ENCODE measurements at regions not wholly inside any gene's neighbourhood (a gene's known extent, or its start where the extent isn't known, plus 50 kb on each side); places are given as distances from the start of the nearest gene placed in this dataset.

DNA sequence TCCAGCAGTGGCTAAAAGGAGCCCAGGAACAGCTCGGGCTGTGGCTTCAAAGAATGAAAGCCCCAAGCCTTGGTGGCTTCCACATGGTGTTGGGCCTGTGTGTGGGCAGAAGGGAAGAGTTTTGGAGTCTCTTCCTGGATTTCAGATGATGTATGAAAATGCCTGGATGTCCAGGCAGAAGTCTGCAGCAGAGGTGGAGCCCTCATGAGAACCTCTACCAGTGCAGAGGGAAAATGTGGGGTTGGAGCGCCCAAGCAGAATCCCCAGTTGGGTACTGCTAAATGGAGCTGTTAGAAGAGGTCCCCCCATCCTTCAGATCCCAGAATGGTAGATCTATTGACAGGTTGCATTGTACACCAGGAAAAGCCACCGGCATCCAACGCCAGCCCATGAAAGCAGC is 412.1 kb downstream of the TDRD15 start:
- TF ChIP-seq, protein P1, sequence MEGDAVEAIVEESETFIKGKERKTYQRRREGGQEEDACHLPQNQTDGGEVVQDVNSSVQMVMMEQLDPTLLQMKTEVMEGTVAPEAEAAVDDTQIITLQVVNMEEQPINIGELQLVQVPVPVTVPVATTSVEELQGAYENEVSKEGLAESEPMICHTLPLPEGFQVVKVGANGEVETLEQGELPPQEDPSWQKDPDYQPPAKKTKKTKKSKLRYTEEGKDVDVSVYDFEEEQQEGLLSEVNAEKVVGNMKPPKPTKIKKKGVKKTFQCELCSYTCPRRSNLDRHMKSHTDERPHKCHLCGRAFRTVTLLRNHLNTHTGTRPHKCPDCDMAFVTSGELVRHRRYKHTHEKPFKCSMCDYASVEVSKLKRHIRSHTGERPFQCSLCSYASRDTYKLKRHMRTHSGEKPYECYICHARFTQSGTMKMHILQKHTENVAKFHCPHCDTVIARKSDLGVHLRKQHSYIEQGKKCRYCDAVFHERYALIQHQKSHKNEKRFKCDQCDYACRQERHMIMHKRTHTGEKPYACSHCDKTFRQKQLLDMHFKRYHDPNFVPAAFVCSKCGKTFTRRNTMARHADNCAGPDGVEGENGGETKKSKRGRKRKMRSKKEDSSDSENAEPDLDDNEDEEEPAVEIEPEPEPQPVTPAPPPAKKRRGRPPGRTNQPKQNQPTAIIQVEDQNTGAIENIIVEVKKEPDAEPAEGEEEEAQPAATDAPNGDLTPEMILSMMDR (IDR thresholded peaks at IDR 0.05), result no peak

GRCh38 chr2:21539685-21540084 is 415.9 kb downstream of the TDRD15 start:
- TF ChIP-seq, protein P1 (IDR thresholded peaks at IDR 0.05), result no peak

DNA sequence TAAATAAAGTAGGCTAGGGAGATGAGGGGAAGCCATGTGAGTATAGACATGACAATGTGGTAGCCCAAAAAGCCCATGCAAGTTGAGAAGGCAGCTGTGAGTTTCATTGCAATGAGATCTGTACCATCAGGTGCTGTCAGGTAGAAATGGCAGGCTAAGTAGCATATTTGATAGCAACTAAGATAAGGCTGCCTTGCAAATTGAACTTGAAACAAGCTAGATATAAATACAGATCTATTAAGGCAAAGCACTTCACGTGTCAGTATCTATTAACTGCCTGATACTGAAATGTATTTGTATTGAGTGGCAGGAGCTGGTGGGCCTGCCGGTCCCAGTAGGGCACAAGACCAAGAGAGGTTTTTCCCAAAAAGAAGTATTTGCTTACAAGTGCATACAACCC is 419.9 kb downstream of the TDRD15 start:
- TF ChIP-seq, protein P1 (IDR thresholded peaks at IDR 0.05), result no peak

- TF ChIP-seq, protein P1 (IDR thresholded peaks at IDR 0.05), result no peak
These were observed 420.6 kb downstream of the TDRD15 start for GRCh38 chr2:21544392-21544791.

DNA sequence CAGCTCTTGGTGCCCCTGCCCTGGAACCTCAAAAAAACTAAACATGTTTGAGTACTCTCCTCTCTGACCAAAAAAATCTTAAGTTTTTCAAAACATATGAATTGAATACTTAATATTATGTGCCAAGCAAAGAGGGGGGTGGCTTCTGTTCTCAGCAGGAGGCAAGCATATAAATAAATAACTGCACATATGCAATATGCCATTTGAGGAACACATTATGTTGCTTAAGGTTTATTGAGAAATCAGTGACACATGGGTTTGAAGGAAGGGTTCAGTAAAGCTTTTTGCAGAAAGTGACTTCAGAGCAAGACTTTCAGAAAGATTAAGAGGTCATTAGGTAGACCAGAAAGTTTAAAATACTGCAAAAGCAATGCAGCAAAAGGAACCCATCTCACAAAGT is 429.2 kb downstream of the TDRD15 start:
- TF ChIP-seq, protein P1 (IDR thresholded peaks at IDR 0.05), result no peak

DNA sequence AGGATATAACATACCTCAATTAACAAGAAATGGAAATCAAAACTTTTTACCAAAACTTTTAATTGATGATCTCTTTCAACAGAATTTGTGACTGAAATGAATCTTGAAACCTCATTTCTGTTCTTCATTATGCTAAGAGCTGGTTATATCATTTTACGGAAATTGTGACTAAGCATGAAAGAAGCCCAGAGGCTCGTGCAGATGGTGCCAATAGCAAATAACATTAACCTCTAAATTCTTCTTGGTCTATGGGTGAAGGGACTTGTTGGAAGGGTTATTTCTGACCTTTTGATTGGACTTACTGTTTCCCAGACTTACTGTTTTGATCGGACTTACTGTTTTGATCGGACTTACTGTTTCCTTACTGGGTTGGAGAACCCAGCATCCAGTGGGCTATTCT is 435.6 kb downstream of the TDRD15 start:
- TF ChIP-seq, protein P1 (IDR thresholded peaks at IDR 0.05), result no peak

GRCh38 chr2:21561965-21562364 is 438.2 kb downstream of the TDRD15 start:
- TF ChIP-seq, protein P1 (IDR thresholded peaks at IDR 0.05), result no peak

GRCh38 chr2:21567395-21567794 is 443.6 kb downstream of the TDRD15 start:
- TF ChIP-seq, protein P1 (IDR thresholded peaks at IDR 0.05), result no peak

All from LNCAP (cell line).